HL-60 (cell line): ENCODE measurements at regions not wholly inside any gene's neighbourhood (a gene's known extent, or its start where the extent isn't known, plus 50 kb on each side); places are given as distances from the start of the nearest gene placed in this dataset.

ENCODE experiments used
- POLR2AphosphoS5 ChIP-seq: IDR thresholded peaks from 2 replicates; pipeline ENCODE4 v1.6.1; 2012; ENCODE audit warnings: low read depth
- TF ChIP-seq, protein P1 (sequence below): IDR thresholded peaks from one replicate; pipeline ENCODE4 v1.5.1; 2011; ENCODE audit warnings: low read length, control low read depth, inconsistent platforms; ENCODE audit not compliant: insufficient read depth
- TF ChIP-seq, protein P2 (sequence below): IDR thresholded peaks from 2 replicates; pipeline ENCODE4 v1.6.1; 2012; ENCODE audit warnings: low read depth; ENCODE audit not compliant: insufficient replicate concordance

DNA sequence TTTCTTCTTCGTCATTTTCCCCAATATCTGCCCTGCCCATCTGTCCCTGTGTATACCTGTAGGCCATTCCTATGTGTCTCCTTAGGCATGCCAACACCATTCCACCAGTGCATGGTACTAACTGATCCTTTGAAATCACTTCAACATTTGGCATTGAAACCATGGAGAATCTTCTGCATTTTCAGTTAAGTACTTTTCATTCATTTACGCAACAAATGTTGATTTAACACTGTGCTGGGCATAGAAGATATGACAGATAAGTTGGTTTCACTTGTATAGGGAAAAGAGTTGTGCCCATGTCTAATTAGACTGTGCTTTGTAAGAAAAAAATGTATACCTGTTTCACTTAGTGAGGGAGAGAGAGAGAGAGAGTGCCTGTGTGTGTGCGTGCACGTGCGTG is 77.9 kb upstream of the FLT1 start:
- TF ChIP-seq POLR2AphosphoS5 = no peak
- TF ChIP-seq, protein P1, sequence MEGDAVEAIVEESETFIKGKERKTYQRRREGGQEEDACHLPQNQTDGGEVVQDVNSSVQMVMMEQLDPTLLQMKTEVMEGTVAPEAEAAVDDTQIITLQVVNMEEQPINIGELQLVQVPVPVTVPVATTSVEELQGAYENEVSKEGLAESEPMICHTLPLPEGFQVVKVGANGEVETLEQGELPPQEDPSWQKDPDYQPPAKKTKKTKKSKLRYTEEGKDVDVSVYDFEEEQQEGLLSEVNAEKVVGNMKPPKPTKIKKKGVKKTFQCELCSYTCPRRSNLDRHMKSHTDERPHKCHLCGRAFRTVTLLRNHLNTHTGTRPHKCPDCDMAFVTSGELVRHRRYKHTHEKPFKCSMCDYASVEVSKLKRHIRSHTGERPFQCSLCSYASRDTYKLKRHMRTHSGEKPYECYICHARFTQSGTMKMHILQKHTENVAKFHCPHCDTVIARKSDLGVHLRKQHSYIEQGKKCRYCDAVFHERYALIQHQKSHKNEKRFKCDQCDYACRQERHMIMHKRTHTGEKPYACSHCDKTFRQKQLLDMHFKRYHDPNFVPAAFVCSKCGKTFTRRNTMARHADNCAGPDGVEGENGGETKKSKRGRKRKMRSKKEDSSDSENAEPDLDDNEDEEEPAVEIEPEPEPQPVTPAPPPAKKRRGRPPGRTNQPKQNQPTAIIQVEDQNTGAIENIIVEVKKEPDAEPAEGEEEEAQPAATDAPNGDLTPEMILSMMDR = no peak
- TF ChIP-seq, protein P2, sequence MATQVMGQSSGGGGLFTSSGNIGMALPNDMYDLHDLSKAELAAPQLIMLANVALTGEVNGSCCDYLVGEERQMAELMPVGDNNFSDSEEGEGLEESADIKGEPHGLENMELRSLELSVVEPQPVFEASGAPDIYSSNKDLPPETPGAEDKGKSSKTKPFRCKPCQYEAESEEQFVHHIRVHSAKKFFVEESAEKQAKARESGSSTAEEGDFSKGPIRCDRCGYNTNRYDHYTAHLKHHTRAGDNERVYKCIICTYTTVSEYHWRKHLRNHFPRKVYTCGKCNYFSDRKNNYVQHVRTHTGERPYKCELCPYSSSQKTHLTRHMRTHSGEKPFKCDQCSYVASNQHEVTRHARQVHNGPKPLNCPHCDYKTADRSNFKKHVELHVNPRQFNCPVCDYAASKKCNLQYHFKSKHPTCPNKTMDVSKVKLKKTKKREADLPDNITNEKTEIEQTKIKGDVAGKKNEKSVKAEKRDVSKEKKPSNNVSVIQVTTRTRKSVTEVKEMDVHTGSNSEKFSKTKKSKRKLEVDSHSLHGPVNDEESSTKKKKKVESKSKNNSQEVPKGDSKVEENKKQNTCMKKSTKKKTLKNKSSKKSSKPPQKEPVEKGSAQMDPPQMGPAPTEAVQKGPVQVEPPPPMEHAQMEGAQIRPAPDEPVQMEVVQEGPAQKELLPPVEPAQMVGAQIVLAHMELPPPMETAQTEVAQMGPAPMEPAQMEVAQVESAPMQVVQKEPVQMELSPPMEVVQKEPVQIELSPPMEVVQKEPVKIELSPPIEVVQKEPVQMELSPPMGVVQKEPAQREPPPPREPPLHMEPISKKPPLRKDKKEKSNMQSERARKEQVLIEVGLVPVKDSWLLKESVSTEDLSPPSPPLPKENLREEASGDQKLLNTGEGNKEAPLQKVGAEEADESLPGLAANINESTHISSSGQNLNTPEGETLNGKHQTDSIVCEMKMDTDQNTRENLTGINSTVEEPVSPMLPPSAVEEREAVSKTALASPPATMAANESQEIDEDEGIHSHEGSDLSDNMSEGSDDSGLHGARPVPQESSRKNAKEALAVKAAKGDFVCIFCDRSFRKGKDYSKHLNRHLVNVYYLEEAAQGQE = no peak
